Astrocyte (in vitro differentiated cells and primary cell): ENCODE measurements at regions not wholly inside any gene's neighbourhood (a gene's known extent, or its start where the extent isn't known, plus 50 kb on each side); places are given as distances from the start of the nearest gene placed in this dataset.

Experiments used
- DNase-seq: peaks from one replicate; pipeline ENCODE4 v3.0.0-alpha.2; 2010; ENCODE audit warnings: low read depth
- FAIRE-seq: peaks from 2 replicates; lab custom pipeline; 2011; peaks lifted over from hg19 to GRCh38; lab: Jason Lieb, UNC
- H2AFZ ChIP-seq: 2 replicates; pipeline ENCODE4 v1.6.0; 2012; ENCODE audit warnings: low read depth, low read length, inconsistent platforms
- H3K27ac ChIP-seq: 2 replicates; pipeline ENCODE4 v1.5.1; 2011; ENCODE audit warnings: low read depth, low read length, inconsistent platforms
- H3K27me3 ChIP-seq: 2 replicates; pipeline ENCODE4 v1.6.0; 2011; ENCODE audit warnings: low read length, inconsistent platforms; ENCODE audit not compliant: insufficient read depth
- H3K36me3 ChIP-seq: 2 replicates; pipeline ENCODE4 v1.5.1; 2011; ENCODE audit warnings: low read length, inconsistent platforms; ENCODE audit not compliant: insufficient read depth
- H3K4me1 ChIP-seq: 2 replicates; pipeline ENCODE4 v1.5.1; 2011; ENCODE audit warnings: low read length, inconsistent platforms; ENCODE audit not compliant: insufficient read depth
- H3K4me2 ChIP-seq: 2 replicates; pipeline ENCODE4 v1.6.0; 2012; ENCODE audit warnings: low read length, inconsistent platforms
- H3K4me3 ChIP-seq: 2 replicates; pipeline ENCODE4 v1.5.1; 2011; ENCODE audit warnings: low read depth, mild to moderate bottlenecking, low read length, inconsistent platforms; ENCODE audit not compliant: insufficient read depth
- H3K79me2 ChIP-seq: 2 replicates; pipeline ENCODE4 v1.6.0; 2012; ENCODE audit warnings: mild to moderate bottlenecking, low read length, inconsistent platforms; ENCODE audit not compliant: insufficient read depth
- H3K9ac ChIP-seq: 2 replicates; pipeline ENCODE4 v1.6.0; 2012; ENCODE audit warnings: mild to moderate bottlenecking, low read length, inconsistent platforms
- H3K9me3 ChIP-seq: 2 replicates; pipeline ENCODE4 v1.5.1; 2012; ENCODE audit warnings: low read depth, mild to moderate bottlenecking, low read length, inconsistent platforms; ENCODE audit not compliant: insufficient read depth
- H4K20me1 ChIP-seq: 2 replicates; pipeline ENCODE4 v1.6.0; 2012; ENCODE audit warnings: low read length, inconsistent platforms; ENCODE audit not compliant: insufficient read depth
- H3K27ac Mint-ChIP-seq: one replicate; pipeline ENCODE4 v1.8.0; 2021; ENCODE audit warnings: mild to moderate bottlenecking, mixed read lengths; ENCODE audit not compliant: unreplicated experiment
- H3K27me3 Mint-ChIP-seq: one replicate; pipeline ENCODE4 v1.8.0; 2021; ENCODE audit warnings: low read depth, mixed read lengths; ENCODE audit not compliant: unreplicated experiment
- H3K36me3 Mint-ChIP-seq: one replicate; pipeline ENCODE4 v1.8.0; 2021; ENCODE audit warnings: low read depth, mixed read lengths; ENCODE audit not compliant: unreplicated experiment
- H3K4me1 Mint-ChIP-seq: one replicate; pipeline ENCODE4 v1.8.0; 2021; ENCODE audit warnings: low read depth, mixed read lengths; ENCODE audit not compliant: unreplicated experiment
- H3K4me3 Mint-ChIP-seq: one replicate; pipeline ENCODE4 v1.8.0; 2021; ENCODE audit warnings: mild to moderate bottlenecking, moderate library complexity, mixed read lengths; ENCODE audit not compliant: unreplicated experiment
- H3K9me3 Mint-ChIP-seq: one replicate; pipeline ENCODE4 v1.8.0; 2021; ENCODE audit warnings: mild to moderate bottlenecking, mixed read lengths; ENCODE audit not compliant: unreplicated experiment
- EZH2 ChIP-seq: IDR thresholded peaks from 2 replicates; pipeline ENCODE4 v1.6.1; 2012; ENCODE audit warnings: mild to moderate bottlenecking, low read length, inconsistent platforms; ENCODE audit not compliant: insufficient read depth
- TF ChIP-seq, protein P1 (sequence below): IDR thresholded peaks from 2 replicates; pipeline ENCODE4 v1.5.1; 2011; ENCODE audit warnings: low read depth, mild to moderate bottlenecking, inconsistent platforms, low read length, moderate library complexity; ENCODE audit not compliant: insufficient read depth

DNA sequence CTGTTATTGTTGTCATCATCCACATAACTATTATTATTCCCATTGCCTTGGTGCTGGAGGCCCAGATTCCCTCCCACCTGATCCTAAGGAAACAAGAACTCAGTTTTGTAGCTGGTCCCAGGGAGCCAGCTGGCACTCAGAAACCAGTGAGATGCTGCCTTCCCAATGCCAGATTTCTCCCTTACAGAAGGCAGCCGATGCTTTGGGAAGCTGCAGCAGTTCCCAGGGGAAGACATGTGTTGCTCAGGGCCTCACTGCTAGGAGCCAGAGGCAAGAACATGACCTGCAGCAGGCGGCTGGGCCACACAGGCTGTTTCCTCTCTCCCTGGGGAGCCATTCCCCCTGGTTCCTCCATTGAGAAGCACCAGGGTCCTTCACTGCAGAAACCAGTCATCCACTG, 59.9 kb upstream of the GRIN2A start:
- no peaks in the 10 kb centered on the region for H3K4me1 Mint-ChIP-seq
- H3K27ac Mint-ChIP-seq = no peak overlapping the region
- H3K4me1 ChIP-seq = no peaks in the 10 kb centered on the region

DNA sequence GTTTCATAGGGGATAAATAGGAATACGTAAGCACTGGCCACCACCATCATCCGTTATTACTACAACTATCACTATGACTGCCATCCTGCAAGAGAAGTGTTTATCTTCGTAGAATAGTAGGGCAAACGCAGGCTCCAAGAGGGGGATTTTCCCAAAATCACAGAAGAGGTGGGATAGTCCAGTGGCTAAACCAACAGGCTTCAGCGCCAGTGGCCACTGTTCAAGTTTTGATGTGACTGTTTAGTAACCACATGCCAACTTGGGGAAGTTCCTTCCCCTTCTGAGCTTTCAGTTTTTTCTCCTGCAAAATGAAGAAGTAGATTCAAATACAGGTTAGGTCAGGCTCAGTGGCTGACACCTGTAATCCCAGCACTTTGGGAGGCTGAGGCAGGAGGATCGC, 60.7 kb upstream of the GRIN2A start:
- Mint-ChIP-seq H3K9me3 (no peaks in the 10 kb centered on the region), H3K27me3 (peaks cover 16% of the 10 kb centered on the region), H3K27ac (no peak overlapping the region), H3K4me3 (no peak overlapping the region), H3K4me1 (no peaks in the 10 kb centered on the region), H3K36me3 (no peaks in the 10 kb centered on the region)
- Histone ChIP-seq H3K4me1 (no peaks in the 10 kb centered on the region), H3K4me3 (no peak overlapping the region), H3K36me3 (no peaks in the 10 kb centered on the region), H3K9me3 (no peaks in the 10 kb centered on the region), H3K27me3 (no peaks in the 10 kb centered on the region), H3K27ac (no peak overlapping the region), H2AFZ (no peak overlapping the region), H4K20me1 (no peaks in the 10 kb centered on the region), H3K79me2 (no peaks in the 10 kb centered on the region), H3K4me2 (no peak overlapping the region), H3K9ac (no peak overlapping the region)
- DNase-seq (no peak), FAIRE-seq (no peak)
- no peak for TF ChIP-seq EZH2
- TF ChIP-seq, protein P1, sequence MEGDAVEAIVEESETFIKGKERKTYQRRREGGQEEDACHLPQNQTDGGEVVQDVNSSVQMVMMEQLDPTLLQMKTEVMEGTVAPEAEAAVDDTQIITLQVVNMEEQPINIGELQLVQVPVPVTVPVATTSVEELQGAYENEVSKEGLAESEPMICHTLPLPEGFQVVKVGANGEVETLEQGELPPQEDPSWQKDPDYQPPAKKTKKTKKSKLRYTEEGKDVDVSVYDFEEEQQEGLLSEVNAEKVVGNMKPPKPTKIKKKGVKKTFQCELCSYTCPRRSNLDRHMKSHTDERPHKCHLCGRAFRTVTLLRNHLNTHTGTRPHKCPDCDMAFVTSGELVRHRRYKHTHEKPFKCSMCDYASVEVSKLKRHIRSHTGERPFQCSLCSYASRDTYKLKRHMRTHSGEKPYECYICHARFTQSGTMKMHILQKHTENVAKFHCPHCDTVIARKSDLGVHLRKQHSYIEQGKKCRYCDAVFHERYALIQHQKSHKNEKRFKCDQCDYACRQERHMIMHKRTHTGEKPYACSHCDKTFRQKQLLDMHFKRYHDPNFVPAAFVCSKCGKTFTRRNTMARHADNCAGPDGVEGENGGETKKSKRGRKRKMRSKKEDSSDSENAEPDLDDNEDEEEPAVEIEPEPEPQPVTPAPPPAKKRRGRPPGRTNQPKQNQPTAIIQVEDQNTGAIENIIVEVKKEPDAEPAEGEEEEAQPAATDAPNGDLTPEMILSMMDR = no peak

More for the DNA sequence above, 59.9 kb upstream of the GRIN2A start:
- Histone ChIP-seq H4K20me1 (no peaks in the 10 kb centered on the region), H3K4me3 (no peak overlapping the region), H3K27me3 (no peaks in the 10 kb centered on the region), H3K36me3 (no peaks in the 10 kb centered on the region), H3K79me2 (no peaks in the 10 kb centered on the region), H3K9me3 (no peaks in the 10 kb centered on the region), H3K4me2 (no peak overlapping the region), H2AFZ (no peak overlapping the region), H3K9ac (no peak overlapping the region), H3K27ac (no peak overlapping the region)
- FAIRE-seq (no peak), DNase-seq (no peak)
- no peaks in the 10 kb centered on the region for H3K9me3 Mint-ChIP-seq
- no peaks in the 10 kb centered on the region for H3K36me3 Mint-ChIP-seq
- H3K4me3 Mint-ChIP-seq = no peak overlapping the region
- peaks cover 20% of the 10 kb centered on the region for H3K27me3 Mint-ChIP-seq
- TF ChIP-seq, protein P1 = no peak
- no peak for TF ChIP-seq EZH2

DNA sequence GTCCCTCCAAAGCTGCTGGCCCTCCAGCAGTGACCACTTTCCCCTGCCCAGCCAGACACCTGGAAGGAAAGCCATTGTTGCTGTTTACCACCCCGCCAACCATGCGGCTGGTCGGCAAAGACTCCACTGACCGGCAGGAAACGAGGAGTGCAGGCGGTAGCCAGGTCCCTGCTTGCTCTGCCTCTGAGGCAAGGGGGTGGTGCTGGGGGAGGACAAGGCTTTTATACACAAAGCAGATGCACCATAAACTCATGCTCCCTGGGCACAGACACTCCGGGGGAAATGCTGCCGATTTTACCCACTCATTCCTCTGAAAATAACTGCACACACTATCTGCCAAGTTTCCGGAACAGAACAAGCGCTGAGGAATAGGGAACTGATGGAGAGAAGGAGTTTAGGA, 62.8 kb upstream of the GRIN2A start:
- DNase-seq = no peak
- H3K27me3 Mint-ChIP-seq = peaks cover 12% of the 10 kb centered on the region
- Histone ChIP-seq H3K4me1 (no peaks in the 10 kb centered on the region), H4K20me1 (no peaks in the 10 kb centered on the region), H3K9me3 (no peaks in the 10 kb centered on the region), H3K79me2 (no peaks in the 10 kb centered on the region), H3K4me2 (no peak overlapping the region), H3K4me3 (no peak overlapping the region), H2AFZ (no peak overlapping the region), H3K27ac (no peak overlapping the region), H3K27me3 (no peaks in the 10 kb centered on the region), H3K36me3 (no peaks in the 10 kb centered on the region), H3K9ac (no peak overlapping the region)
- no peaks in the 10 kb centered on the region for H3K9me3 Mint-ChIP-seq
- no peak overlapping the region for H3K4me3 Mint-ChIP-seq
- H3K36me3 Mint-ChIP-seq = no peaks in the 10 kb centered on the region
- TF ChIP-seq, protein P1 = no peak
- H3K4me1 Mint-ChIP-seq = no peaks in the 10 kb centered on the region
- no peak for FAIRE-seq
- no peak overlapping the region for H3K27ac Mint-ChIP-seq
